ENCODE measurements at regions not wholly inside any gene's neighbourhood (a gene's known extent, or its start where the extent isn't known, plus 50 kb on each side); places are given as distances from the start of the nearest gene placed in this dataset.

DNA sequence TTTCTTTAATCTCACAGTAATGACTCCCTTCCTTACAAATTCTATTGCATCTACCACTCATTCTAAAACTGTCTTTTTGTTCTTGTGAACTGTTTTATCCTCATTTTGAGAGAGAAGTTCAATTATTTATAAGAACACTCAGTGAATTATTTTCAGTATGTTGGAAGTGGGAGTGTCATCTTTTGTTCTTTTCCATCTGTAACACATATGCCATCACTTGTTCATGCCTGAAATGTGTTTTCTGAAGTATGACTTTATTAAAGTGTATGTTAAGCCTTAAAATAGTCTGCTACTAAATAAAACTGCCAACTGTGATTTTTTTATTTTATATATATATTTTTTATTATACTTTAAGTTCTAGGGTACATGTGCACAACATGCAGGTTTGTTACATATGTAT is 623.0 kb upstream of the CBLB start:
- TF ChIP-seq, protein P1, sequence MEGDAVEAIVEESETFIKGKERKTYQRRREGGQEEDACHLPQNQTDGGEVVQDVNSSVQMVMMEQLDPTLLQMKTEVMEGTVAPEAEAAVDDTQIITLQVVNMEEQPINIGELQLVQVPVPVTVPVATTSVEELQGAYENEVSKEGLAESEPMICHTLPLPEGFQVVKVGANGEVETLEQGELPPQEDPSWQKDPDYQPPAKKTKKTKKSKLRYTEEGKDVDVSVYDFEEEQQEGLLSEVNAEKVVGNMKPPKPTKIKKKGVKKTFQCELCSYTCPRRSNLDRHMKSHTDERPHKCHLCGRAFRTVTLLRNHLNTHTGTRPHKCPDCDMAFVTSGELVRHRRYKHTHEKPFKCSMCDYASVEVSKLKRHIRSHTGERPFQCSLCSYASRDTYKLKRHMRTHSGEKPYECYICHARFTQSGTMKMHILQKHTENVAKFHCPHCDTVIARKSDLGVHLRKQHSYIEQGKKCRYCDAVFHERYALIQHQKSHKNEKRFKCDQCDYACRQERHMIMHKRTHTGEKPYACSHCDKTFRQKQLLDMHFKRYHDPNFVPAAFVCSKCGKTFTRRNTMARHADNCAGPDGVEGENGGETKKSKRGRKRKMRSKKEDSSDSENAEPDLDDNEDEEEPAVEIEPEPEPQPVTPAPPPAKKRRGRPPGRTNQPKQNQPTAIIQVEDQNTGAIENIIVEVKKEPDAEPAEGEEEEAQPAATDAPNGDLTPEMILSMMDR (IDR thresholded peaks at IDR 0.05; ENCODE audit: borderline replicate concordance, extremely low read depth, low read length, poor library complexity, severe bottlenecking), result no peak
- no peak for TF ChIP-seq EZH2 (IDR thresholded peaks at IDR 0.05; ENCODE audit: borderline replicate concordance, low read depth, low read length, severe bottlenecking)
